ENCODE measurements at regions not wholly inside any gene's neighbourhood (a gene's known extent, or its start where the extent isn't known, plus 50 kb on each side); places are given as distances from the start of the nearest gene placed in this dataset.
"Not testable (repeated sequence)": the region's sequence is repeated elsewhere in the genome, so short reads cannot be mapped to it uniquely, and the experiment has no call there.

DNA sequence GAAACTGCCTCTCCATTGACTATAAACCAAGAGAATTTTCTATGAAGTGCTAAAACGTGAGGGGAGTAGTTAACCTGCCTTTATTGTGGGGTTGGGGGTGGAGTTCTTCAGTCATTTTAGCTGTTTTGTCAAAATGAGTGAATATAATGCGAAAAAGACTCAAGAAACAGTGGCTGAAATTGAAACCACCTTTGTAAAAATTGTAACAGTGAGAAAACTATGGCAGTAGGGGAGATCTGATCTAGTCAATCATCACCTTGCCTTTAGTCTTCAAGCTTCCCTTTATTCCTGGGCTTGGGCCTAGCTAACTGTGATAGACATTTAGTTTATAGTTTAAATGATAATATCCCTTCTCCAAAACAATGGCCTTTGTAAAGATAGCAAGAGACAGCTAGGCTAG lies 1927.3 kb downstream of the STIM2 start:
- no peak for DNase-seq (ENCODE audit: low read depth in 3 of 3)

DNA sequence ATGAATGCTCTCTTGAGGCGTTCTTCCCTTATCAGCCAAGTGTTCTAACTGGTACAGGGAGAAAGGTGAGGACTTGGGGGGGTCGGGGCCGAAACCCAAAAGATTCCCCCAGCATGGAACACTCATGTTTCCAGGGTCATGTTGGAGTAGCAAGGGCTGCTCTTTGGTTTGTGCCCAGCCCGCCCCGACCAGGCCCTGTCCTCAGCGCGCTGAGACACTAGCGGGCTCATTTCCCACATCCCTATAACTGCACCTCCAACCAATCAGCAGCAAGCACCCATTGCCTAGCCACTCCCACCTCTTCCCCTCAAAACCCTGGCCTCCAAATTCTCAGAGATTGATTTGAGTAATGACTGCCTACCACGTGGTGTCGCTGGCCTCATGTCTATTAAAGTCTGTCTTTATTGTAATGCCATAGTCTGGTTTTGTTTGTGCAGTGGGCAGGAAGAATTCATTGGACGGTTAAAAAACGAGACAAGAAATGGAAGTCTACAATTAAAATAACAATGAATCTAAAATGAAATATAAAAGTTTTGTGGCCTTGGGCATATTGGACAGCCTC lies 1928.4 kb downstream of the STIM2 start:
- no peak for DNase-seq (ENCODE audit: low read depth in 3 of 3)

DNA sequence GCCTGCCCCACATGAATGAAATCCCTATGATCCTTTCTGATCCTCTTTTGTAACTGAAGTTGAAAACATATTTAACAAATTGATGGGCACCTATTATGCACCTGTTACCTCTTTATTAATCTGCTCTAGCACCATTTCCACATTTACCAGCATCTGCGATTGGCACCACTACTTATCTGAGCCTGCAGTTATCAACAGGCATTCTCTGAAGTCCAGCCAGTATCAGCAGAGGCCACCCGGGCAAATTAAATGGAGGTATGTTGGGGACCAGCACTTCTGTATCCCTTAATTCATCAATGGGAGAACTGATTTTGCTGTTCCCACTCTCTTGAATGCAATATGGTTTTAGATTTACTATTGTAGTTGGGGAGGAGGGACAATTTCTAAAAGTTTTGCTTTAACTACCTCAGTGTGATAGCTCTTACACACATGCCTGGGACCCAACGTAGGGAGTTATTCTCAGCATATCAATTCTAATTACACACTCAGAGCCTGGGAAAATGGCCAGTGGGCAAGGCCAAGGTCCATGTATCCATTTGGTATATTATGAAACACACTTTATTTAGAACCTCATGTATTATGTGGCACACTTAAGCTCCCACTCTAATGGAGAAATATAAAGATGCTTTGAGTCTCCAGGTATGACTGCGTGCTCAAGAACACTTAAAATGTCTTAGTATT lies 1927.1 kb upstream of the PCDH7 start:
- no peak for DNase-seq (ENCODE audit: low read depth in 3 of 3)

- no peak for DNase-seq (ENCODE audit: low read depth in 3 of 3)
Measured at GRCh38 chr4:28799696-28800095, 1920.5 kb upstream of the PCDH7 start.

GRCh38 chr4:28811025-28811424 lies 1909.1 kb upstream of the PCDH7 start:
- no peak for DNase-seq (ENCODE audit: low read depth in 3 of 3)

DNA sequence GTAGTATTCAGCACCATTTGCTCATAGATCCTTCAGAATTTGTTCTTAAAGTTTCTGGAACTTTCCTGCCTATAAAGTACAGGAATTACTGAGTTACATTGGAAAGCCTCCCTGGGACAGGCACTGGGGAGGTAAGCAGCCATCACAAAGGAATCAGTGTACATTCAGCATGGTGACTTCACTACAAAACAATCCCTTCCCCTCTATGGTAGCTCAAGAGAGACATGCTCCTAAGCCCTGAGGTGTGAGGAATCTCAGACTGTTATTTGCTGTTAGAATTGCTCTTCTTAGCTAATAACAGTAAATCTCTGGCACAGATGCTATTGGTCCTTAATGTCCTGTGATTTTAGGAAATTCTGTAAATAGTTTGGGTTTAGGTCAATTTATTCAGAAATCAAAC lies 1898.0 kb upstream of the PCDH7 start:
- DNase-seq (ENCODE audit: low read depth in 3 of 3), result no peak

DNA sequence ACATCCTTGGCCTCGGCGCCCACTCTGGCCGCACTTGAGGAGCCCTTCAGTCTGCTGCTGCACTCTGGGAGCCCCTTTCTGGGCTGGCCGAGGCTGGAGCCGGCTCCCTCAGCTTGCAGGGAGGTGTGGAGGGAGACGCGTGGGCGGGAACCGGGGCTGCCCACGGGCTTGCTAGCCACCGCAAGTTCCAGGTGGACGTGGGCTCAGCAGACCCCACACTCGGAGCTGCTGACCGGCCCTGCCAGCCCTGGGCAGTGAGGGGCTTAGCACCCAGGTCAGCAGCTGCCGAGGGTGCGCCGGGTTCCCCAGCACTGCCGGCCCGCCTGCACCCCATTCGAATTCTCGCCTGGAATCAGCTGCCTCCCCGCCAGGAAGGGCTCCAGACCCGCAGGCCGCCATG lies 1892.3 kb upstream of the PCDH7 start:
- no peak for DNase-seq (ENCODE audit: low read depth in 3 of 3)

- no peak for DNase-seq (ENCODE audit: low read depth in 3 of 3)
Measured at GRCh38 chr4:28831867-28832266, 1888.3 kb upstream of the PCDH7 start.

GRCh38 chr4:28832444-28832843 lies 1887.7 kb upstream of the PCDH7 start:
- no peak for DNase-seq (ENCODE audit: low read depth in 3 of 3)

DNA sequence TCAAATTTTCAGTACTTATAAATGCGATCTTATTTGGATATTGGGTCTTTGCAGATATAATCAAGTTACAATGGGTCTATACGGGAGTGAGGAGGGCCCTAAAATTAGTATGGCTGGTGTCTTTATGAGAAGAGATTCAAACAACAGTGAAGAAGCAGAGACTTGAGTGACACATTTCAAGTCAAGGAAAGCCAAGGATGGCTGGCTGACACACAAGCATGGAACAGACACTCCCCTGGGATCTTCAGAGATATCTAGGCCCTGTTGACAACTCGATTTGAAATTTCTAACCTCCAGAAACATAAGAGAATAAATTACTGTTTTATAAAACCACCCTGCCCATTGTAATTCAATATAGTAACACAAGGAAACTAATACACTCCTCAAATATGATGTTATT lies 1886.0 kb upstream of the PCDH7 start:
- DNase-seq (ENCODE audit: low read depth in 3 of 3), result no peak

DNA sequence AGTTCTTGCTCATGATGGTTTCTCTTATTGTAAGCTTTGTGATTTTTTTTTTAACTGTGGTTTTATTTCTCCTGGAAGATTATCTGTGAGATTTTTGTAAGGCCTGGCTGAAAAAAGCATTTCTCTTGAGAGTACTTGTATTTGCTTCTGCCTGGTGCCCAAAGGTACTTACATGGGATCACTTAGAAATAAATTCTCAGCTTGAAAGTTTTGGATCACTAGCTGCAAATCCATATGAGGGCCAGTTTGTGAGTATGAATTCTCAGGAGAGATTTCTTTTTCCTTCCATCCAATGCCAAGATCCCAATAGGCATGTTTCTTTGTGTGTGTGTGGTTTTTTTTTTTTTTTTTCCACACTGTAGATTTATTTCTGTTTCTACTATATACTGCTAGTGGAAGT lies 1884.7 kb upstream of the PCDH7 start:
- DNase-seq (ENCODE audit: low read depth in 3 of 3), result no peak

- no peak for DNase-seq (ENCODE audit: low read depth in 3 of 3)
Measured at GRCh38 chr4:28842271-28842670, 1877.9 kb upstream of the PCDH7 start.

DNA sequence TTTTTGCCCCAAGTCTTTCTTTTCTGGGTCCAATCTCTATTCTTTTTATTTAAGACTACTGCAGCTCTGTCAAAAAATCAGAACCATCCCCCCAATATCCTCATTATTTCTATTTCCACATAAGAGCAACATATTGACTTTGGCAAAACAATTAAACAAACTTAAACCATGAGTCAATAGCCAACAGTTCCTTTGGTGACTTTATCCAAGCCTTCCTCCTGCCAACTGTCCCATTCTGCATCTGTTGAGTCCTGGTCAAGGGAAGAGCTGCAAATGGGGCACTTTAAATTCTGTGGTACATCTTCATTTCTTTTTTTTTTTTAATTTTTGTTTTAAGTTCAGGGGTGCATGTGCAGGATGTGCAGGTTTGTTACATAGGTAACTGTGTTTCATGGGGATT lies 1875.0 kb upstream of the PCDH7 start:
- DNase-seq (ENCODE audit: low read depth in 3 of 3), result no peak

GRCh38 chr4:28857028-28857427 lies 1863.1 kb upstream of the PCDH7 start:
- not testable (repeated sequence) for DNase-seq (ENCODE audit: low read depth in 3 of 3)

DNA sequence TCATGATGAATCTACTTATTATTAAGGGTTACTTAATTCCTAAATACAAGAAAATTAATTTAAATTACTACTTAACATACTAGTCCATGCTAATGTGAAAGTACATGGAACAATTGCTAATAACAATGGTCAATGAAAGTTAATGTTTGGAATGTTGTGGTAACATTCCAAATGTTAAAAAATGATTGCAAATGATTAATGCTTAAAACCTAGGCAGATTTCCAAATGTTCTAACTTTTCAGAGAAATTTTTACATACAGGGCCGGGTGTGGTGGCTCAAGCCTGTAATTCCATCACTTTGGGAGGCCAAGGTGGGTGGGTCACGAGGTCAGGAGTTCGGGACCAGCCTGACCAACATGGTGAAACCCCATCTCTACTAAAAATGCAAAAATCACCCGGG lies 1851.3 kb upstream of the PCDH7 start:
- no peak for DNase-seq (ENCODE audit: low read depth in 3 of 3)

- no peak for DNase-seq (ENCODE audit: low read depth in 3 of 3)
Measured at GRCh38 chr4:28879178-28879577, 1841.0 kb upstream of the PCDH7 start.

GRCh38 chr4:28879900-28880299 lies 1840.3 kb upstream of the PCDH7 start:
- DNase-seq (ENCODE audit: low read depth in 3 of 3), result no peak

DNA sequence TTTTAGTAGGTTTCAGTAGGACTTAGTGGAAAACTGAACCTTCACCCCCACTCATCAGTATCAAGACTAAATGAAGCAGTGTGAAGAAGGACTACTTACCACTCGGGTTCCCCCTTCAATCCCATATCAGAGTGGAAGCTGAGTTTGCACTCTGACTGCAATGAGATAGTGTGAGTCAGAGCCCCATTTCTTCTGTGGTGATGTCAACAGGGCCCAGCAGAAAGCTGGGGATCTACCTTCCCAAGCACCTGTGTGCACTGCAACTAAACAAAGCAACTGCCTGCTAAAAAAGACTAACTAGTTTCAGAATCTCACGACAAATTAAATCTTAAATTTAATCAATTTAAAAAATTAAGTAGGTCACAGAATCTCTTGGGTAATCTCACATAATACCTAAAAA lies 1837.0 kb upstream of the PCDH7 start:
- DNase-seq (ENCODE audit: low read depth in 3 of 3), result no peak

- DNase-seq (ENCODE audit: low read depth in 3 of 3), result no peak
Measured at GRCh38 chr4:28886934-28887333, 1833.2 kb upstream of the PCDH7 start.

DNA sequence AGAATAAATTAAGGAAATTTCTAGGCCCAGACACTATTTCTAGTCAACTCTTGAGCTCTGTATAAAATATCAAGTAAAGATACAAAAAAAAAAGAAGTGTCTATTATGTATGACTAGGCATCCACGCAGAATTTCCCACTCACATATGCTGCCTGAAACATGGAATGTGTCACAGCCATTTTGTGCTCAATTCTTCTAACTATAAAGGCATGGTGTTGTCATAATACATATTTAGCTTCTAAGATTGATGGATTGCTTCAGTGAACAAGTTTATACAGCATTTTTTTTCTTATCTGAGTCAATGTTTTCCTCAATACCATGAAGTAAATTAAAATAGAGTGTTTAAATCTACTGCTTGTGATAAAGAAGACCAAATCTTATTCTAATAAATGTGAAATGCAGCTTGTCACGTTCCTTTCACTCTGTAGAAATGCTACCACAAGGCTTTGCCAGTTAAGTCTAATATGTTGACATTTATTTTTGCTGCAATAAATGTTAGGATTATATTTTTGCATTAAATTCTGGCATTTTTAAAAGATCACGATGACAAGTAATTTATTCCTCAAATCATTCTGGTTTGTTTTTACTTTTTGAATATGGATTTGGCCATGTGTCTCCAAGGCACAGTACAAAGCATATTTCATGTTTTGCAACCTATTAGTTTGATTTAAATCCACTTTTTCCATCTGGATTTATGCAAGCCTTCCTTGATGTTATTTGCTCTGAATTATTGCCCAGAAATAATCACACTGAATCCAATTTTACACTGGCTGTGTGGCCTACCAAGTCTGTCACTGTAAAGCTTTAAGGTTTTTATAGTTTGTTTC lies 1829.0 kb upstream of the PCDH7 start:
- DNase-seq (ENCODE audit: low read depth in 3 of 3), result no peak

GRCh38 chr4:28913466-28913865 lies 1806.7 kb upstream of the PCDH7 start:
- DNase-seq (ENCODE audit: low read depth in 3 of 3), result no peak

DNA sequence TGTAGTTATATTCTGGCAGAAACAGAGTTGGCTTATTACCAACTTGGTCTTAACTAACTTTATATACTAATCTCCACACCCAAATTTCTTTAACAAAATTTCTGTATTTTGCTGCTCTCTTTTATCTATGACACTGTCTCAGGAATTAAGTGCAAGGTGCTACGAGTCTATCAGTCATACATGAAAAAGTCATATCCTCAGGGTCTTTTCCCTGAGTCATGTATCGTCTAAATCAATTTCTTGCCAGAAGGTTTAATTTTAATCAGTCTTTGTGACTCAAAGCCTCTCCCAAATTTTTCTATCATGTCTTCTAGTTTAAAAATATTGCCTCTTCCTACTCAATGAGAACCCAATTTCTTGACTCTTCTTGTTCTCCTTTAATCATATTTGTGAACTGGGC lies 1803.6 kb upstream of the PCDH7 start:
- DNase-seq (ENCODE audit: low read depth in 3 of 3), result no peak

- DNase-seq (ENCODE audit: low read depth in 3 of 3), result no peak
Measured at GRCh38 chr4:28918871-28919270, 1801.3 kb upstream of the PCDH7 start.
